ENCODE measurements at regions not wholly inside any gene's neighbourhood (a gene's known extent, or its start where the extent isn't known, plus 50 kb on each side); places are given as distances from the start of the nearest gene placed in this dataset.

- intact Hi-C loops (cut with DNase I; ENCODE audit: low total_unique reads) = no loop called here
- TF ChIP-seq, protein P1, sequence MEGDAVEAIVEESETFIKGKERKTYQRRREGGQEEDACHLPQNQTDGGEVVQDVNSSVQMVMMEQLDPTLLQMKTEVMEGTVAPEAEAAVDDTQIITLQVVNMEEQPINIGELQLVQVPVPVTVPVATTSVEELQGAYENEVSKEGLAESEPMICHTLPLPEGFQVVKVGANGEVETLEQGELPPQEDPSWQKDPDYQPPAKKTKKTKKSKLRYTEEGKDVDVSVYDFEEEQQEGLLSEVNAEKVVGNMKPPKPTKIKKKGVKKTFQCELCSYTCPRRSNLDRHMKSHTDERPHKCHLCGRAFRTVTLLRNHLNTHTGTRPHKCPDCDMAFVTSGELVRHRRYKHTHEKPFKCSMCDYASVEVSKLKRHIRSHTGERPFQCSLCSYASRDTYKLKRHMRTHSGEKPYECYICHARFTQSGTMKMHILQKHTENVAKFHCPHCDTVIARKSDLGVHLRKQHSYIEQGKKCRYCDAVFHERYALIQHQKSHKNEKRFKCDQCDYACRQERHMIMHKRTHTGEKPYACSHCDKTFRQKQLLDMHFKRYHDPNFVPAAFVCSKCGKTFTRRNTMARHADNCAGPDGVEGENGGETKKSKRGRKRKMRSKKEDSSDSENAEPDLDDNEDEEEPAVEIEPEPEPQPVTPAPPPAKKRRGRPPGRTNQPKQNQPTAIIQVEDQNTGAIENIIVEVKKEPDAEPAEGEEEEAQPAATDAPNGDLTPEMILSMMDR (IDR thresholded peaks at IDR 0.05) = no peak
- TF ChIP-seq POLR2A (IDR thresholded peaks at IDR 0.05) = no peak
- no peaks in the 10 kb centered on the region for H3K4me1 ChIP-seq
These were observed 90.4 kb upstream of the AJAP1 start for GRCh38 chr1:4564051-4564450.

GRCh38 chr1:4565166-4565565 lies 89.2 kb upstream of the AJAP1 start:
- H3K4me3 ChIP-seq = no peak overlapping the region
- intact Hi-C loops (cut with DNase I; ENCODE audit: low total_unique reads) = no loop called here
- TF ChIP-seq POLR2A (IDR thresholded peaks at IDR 0.05) = no peak
- TF ChIP-seq, protein P1 (IDR thresholded peaks at IDR 0.05) = no peak
- no peaks in the 10 kb centered on the region for H3K9me3 ChIP-seq
- WGBS, 2 donors = 82 to 90% methylated on average over 3 of the region's 3 CpGs
- no peaks in the 10 kb centered on the region for H3K27me3 ChIP-seq
- H3K4me1 ChIP-seq = no peaks in the 10 kb centered on the region
- no peak for DNase-seq
- H3K27ac ChIP-seq = no peak overlapping the region
- no peaks in the 10 kb centered on the region for H3K36me3 ChIP-seq (ENCODE audit: low read depth, missing control alignments)

More at GRCh38 chr1:4564051-4564450, 90.4 kb upstream of the AJAP1 start:
- H3K9me3 ChIP-seq = no peaks in the 10 kb centered on the region
- 37 to 40% methylated on average over 9 to 10 of the region's 10 CpGs for WGBS, 2 donors
- no peak for DNase-seq
- no peak overlapping the region for H3K27ac ChIP-seq
- H3K27me3 ChIP-seq = no peaks in the 10 kb centered on the region
- H3K36me3 ChIP-seq (ENCODE audit: low read depth, missing control alignments) = no peaks in the 10 kb centered on the region
- H3K4me3 ChIP-seq = no peak overlapping the region

- no peaks in the 10 kb centered on the region for H3K36me3 ChIP-seq (ENCODE audit: low read depth, missing control alignments)
- WGBS, 2 donors = 65 to 72% methylated on average over 12 of the region's 12 CpGs
- intact Hi-C loops (cut with DNase I; ENCODE audit: low total_unique reads) = no loop called here
- DNase-seq = no peak
- H3K27ac ChIP-seq = no peak overlapping the region
- H3K9me3 ChIP-seq = no peaks in the 10 kb centered on the region
- no peak overlapping the region for H3K4me3 ChIP-seq
- H3K4me1 ChIP-seq = no peaks in the 10 kb centered on the region
- no peak for TF ChIP-seq POLR2A (IDR thresholded peaks at IDR 0.05)
- TF ChIP-seq, protein P1 (IDR thresholded peaks at IDR 0.05) = no peak
- no peaks in the 10 kb centered on the region for H3K27me3 ChIP-seq
These were observed 88.5 kb upstream of the AJAP1 start for GRCh38 chr1:4565801-4566449.

DNA sequence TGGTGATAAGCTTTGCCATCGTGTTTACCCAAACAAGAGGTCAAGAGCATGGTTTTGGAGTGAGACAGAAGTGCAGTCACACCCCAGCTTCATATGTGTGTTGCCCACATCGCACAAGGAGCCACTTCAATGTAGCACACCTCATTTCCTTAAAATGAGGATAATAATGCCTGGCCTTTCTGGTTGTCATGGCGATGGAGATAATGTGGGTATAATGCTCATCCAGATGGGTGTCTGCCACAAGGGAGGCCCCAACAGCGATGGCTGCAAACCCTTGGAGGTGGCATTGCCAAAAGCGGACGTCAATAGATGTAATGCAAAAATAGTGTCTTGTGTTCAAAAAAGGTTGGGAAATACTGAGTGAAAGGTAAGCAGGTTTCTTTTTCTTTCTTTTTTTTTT lies 83.1 kb upstream of the AJAP1 start:
- no peaks in the 10 kb centered on the region for H3K9me3 ChIP-seq
- H3K27me3 ChIP-seq = no peaks in the 10 kb centered on the region
- WGBS, 2 donors = 87 to 91% methylated on average over 6 of the region's 6 CpGs
- DNase-seq = no peak
- intact Hi-C loops (cut with DNase I; ENCODE audit: low total_unique reads) = no loop called here
- no peaks in the 10 kb centered on the region for H3K4me1 ChIP-seq
- no peaks in the 10 kb centered on the region for H3K36me3 ChIP-seq (ENCODE audit: low read depth, missing control alignments)
- no peak overlapping the region for H3K4me3 ChIP-seq
- TF ChIP-seq POLR2A (IDR thresholded peaks at IDR 0.05) = no peak
- TF ChIP-seq, protein P1 (IDR thresholded peaks at IDR 0.05) = no peak
- H3K27ac ChIP-seq = no peak overlapping the region

DNA sequence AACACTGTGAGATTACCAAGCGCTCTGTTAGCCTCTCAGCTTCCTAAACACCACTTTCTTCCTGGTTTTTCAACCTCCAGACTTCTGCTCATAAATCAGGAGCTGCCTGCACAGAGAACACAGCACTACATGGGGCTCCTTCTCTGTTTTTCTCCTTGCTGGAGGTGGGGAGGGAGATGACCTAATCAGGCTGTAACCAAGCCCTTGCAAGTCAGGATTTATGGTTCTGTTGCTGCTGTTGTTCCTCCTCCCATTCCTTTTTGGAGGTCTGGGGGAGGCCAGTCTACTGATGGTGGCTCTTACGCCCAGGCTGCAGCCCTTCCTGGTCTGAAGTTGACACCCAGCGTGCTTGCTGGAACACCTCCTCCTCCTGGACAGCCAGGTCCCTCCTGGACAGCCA lies 80.9 kb upstream of the AJAP1 start:
- Histone ChIP-seq H3K36me3 (ENCODE audit: low read depth, missing control alignments) (no peaks in the 10 kb centered on the region), H3K4me1 (no peaks in the 10 kb centered on the region), H3K4me3 (no peak overlapping the region), H3K9me3 (no peaks in the 10 kb centered on the region), H3K27ac (no peak overlapping the region), H3K27me3 (no peaks in the 10 kb centered on the region)
- no peak for DNase-seq
- intact Hi-C loops (cut with DNase I; ENCODE audit: low total_unique reads) = no loop called here
- no peak for TF ChIP-seq POLR2A (IDR thresholded peaks at IDR 0.05)
- TF ChIP-seq, protein P1 (IDR thresholded peaks at IDR 0.05) = no peak
- 33 to 55% methylated on average over 3 of the region's 3 CpGs for WGBS, 2 donors
